CD14-positive monocyte (primary cell): ENCODE measurements at regions not wholly inside any gene's neighbourhood (a gene's known extent, or its start where the extent isn't known, plus 50 kb on each side); places are given as distances from the start of the nearest gene placed in this dataset.

ENCODE experiments used
- DNase-seq, 3 donors: peaks; one replicate each; pipeline ENCODE4 v3.0.0-alpha.2; 2011 to 2022
- H2AFZ ChIP-seq: 2 replicates; pipeline ENCODE4 v1.6.0; 2012; ENCODE audit warnings: mild to moderate bottlenecking, low read depth, low read length, inconsistent platforms; ENCODE audit not compliant: insufficient read depth, poor library complexity, severe bottlenecking
- H3K27ac ChIP-seq, 2 donors: 1 replicate in 1 of 2; 2 replicates in 1 of 2; pipeline ENCODE4 v1.5.1; 2012 to 2013; ENCODE audit warnings: low read length in 2 of 2, control low read depth in 1 of 2, inconsistent platforms in 1 of 2, low read depth in 1 of 2, mild to moderate bottlenecking in 1 of 2
- H3K27me3 ChIP-seq, 2 donors: one replicate each; pipeline versions ENCODE4 v1.6.0 to v1.6.1; 2011 to 2013; ENCODE audit warnings: low read length in 2 of 2; ENCODE audit not compliant: control insufficient read depth in 2 of 2, insufficient read depth in 2 of 2
- H3K36me3 ChIP-seq, 2 donors: replicated peaks in 1 of 2; 1 replicate in 1 of 2; 2 replicates in 1 of 2; pipeline versions ENCODE4 v1.5.1 to v1.6.1; 2012 to 2013; ENCODE audit warnings: low read length in 2 of 2, control low read depth in 1 of 2, inconsistent platforms in 1 of 2, mild to moderate bottlenecking in 1 of 2; ENCODE audit not compliant: insufficient read depth in 2 of 2, control insufficient read depth in 1 of 2
- H3K4me1 ChIP-seq, 2 donors: 1 replicate in 1 of 2; 2 replicates in 1 of 2; pipeline versions ENCODE4 v1.5.1 to v1.6.1; 2012 to 2013; ENCODE audit warnings: low read length in 2 of 2, control low read depth in 1 of 2, inconsistent platforms in 1 of 2, mild to moderate bottlenecking in 1 of 2, moderate library complexity in 1 of 2; ENCODE audit not compliant: insufficient read depth in 2 of 2, control insufficient read depth in 1 of 2
- H3K4me2 ChIP-seq: replicated peaks from 2 replicates; pipeline ENCODE3; 2012; ENCODE audit warnings: low read length, moderate library complexity, mild to moderate bottlenecking; ENCODE audit not compliant: poor library complexity, severe bottlenecking; ENCODE audit errors: extremely low read depth
- H3K4me3 ChIP-seq, 3 experiments: fragments of 200-600 bp in 1 of 3; sonication (generic) in 1 of 3; replicated peaks in 1 of 3; 1 replicate in 2 of 3; 2 replicates in 1 of 3; pipeline ENCODE4 v1.5.1; 2011 to 2013; ENCODE audit warnings: low read length in 3 of 3, mild to moderate bottlenecking in 3 of 3, control low read depth in 2 of 3, low read depth in 2 of 3, inconsistent platforms in 1 of 3, moderate library complexity in 1 of 3
- H3K79me2 ChIP-seq: 2 replicates; pipeline ENCODE4 v1.6.0; 2012; ENCODE audit warnings: mild to moderate bottlenecking, control low read depth, inconsistent platforms, low read length, moderate library complexity; ENCODE audit not compliant: insufficient read depth
- H3K9ac ChIP-seq: 2 replicates; pipeline ENCODE4 v1.6.0; 2017; ENCODE audit warnings: low read length, mild to moderate bottlenecking; ENCODE audit not compliant: insufficient read depth, poor library complexity, severe bottlenecking
- H3K9me3 ChIP-seq, 2 donors: replicated peaks in 1 of 2; 1 replicate in 1 of 2; 2 replicates in 1 of 2; pipeline versions ENCODE4 v1.5.1 to v1.6.1; 2012 to 2013; ENCODE audit warnings: low read length in 2 of 2, control low read depth in 1 of 2; ENCODE audit not compliant: control insufficient read depth in 1 of 2, insufficient read depth in 1 of 2
- H4K20me1 ChIP-seq: 2 replicates; pipeline ENCODE4 v1.6.0; 2012; ENCODE audit warnings: mild to moderate bottlenecking, low read length, control low read depth, moderate library complexity; ENCODE audit not compliant: insufficient read depth
- H3K27ac Mint-ChIP-seq, 7 donors: one replicate each; pipeline ENCODE4 v1.8.0; 2020; ENCODE audit warnings: mild to moderate bottlenecking in 7 of 7, mixed read lengths in 7 of 7, moderate library complexity in 6 of 7, inconsistent platforms in 2 of 7
- H3K27me3 Mint-ChIP-seq, 3 donors: one replicate each; pipeline ENCODE4 v1.8.0; 2021 to 2022; ENCODE audit warnings: low read depth in 3 of 3, mild to moderate bottlenecking in 3 of 3, mixed read lengths in 3 of 3, moderate library complexity in 3 of 3, inconsistent platforms in 1 of 3
- H3K36me3 Mint-ChIP-seq, 2 donors: one replicate each; pipeline ENCODE4 v1.8.0; 2020; ENCODE audit warnings: mixed read lengths in 2 of 2, inconsistent platforms in 1 of 2, mild to moderate bottlenecking in 1 of 2
- H3K4me1 Mint-ChIP-seq: one replicate; pipeline ENCODE4 v1.8.0; 2020; ENCODE audit warnings: mild to moderate bottlenecking, mixed read lengths
- H3K4me3 Mint-ChIP-seq, 2 donors: one replicate each; pipeline ENCODE4 v1.8.0; 2020; ENCODE audit warnings: mild to moderate bottlenecking in 2 of 2, mixed read lengths in 2 of 2, moderate library complexity in 1 of 2
- H3K9me3 Mint-ChIP-seq, 7 donors: one replicate each; pipeline ENCODE4 v1.8.0; 2020 to 2022; ENCODE audit warnings: mixed read lengths in 7 of 7, mild to moderate bottlenecking in 6 of 7, moderate library complexity in 6 of 7, inconsistent platforms in 2 of 7
- WGBS: methylation state at CpG from one replicate; pipeline ENCODE4 v1.1.5; 2013; ENCODE audit warnings: missing lambda C conversion rate; ENCODE audit not compliant: insufficient coverage; 5-methylcytosine and 5-hydroxymethylcytosine counted together
- intact Hi-C, 2 donors: fragments of 100-400 bp; cut with micrococcal nuclease; formaldehyde crosslinking; loops; one replicate each; pipeline versions ENCODE4 v1.15.0 to v1.15.1; 2023
- TF ChIP-seq, protein P1 (sequence below): fragments of 200-600 bp; IDR thresholded peaks from one replicate; pipeline ENCODE4 v1.8.0; 2022; ENCODE audit warnings: antibody characterized with exemption, mild to moderate bottlenecking

DNA sequence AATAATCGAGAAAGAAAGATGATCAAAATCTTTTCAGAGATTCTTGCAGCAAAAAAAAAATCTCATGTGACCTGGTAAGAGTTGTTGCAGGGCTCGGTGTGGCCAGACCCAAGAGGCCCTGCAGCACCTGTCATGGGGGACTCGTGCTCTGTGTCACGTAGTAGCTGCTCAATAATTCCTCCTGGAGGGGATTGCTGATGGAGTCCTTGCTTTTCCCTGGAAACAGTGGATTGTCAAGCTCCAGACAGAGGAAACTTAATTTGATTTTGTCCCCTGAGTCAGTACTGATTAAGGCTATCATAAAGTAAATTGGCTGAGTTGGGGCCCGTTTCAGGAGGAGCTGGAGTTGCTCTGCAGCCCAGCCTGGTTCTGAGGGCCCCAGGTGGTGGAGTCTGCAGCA, 125.2 kb downstream of the EDN3 start:
- Mint-ChIP-seq H3K4me1 (peaks cover 14% of the 10 kb centered on the region), H3K27ac (no peak overlapping the region), H3K27me3 (peaks cover 2 to 7% (median 7%) of the 10 kb centered on the region in 3 donors), H3K9me3 (peaks cover 0 to 6% (median 0%) of the 10 kb centered on the region in 7 donors), H3K36me3 (no peaks in the 10 kb centered on the region), H3K4me3 (no peak overlapping the region)
- Histone ChIP-seq H3K9me3 (no peaks in the 10 kb centered on the region), H3K9ac (no peak overlapping the region), H3K27ac (no peak overlapping the region), H2AFZ (no peak overlapping the region), H3K4me3 (no peak overlapping the region), H3K79me2 (no peaks in the 10 kb centered on the region), H3K36me3 (no peaks in the 10 kb centered on the region), H3K4me1 (peaks cover 7 to 11% of the 10 kb centered on the region in 2 donors), H3K4me2 (no peak overlapping the region), H4K20me1 (no peaks in the 10 kb centered on the region), H3K27me3 (no peaks in the 10 kb centered on the region)
- no peak for DNase-seq
- TF ChIP-seq, protein P1, sequence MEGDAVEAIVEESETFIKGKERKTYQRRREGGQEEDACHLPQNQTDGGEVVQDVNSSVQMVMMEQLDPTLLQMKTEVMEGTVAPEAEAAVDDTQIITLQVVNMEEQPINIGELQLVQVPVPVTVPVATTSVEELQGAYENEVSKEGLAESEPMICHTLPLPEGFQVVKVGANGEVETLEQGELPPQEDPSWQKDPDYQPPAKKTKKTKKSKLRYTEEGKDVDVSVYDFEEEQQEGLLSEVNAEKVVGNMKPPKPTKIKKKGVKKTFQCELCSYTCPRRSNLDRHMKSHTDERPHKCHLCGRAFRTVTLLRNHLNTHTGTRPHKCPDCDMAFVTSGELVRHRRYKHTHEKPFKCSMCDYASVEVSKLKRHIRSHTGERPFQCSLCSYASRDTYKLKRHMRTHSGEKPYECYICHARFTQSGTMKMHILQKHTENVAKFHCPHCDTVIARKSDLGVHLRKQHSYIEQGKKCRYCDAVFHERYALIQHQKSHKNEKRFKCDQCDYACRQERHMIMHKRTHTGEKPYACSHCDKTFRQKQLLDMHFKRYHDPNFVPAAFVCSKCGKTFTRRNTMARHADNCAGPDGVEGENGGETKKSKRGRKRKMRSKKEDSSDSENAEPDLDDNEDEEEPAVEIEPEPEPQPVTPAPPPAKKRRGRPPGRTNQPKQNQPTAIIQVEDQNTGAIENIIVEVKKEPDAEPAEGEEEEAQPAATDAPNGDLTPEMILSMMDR = no peak
- 89% methylated on average over 5 of the region's 5 CpGs for WGBS
- intact Hi-C loops = no loop called here

DNA sequence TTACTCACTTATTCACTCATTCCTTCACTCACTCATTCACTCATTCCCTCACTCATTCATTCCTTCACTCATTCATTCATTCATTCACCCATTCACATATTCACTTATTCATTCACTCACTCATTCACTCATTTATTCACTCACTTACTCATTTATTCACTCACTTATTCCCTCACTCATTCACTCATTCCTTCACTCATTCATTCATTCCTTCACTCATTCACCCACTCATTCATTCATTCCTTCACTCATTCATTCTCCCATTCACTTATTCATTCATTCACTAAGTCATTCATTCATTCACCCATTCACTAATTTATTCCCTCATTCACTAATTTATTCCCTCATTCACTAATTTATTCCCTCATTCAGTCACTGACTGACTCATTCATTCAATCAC, 127.6 kb downstream of the EDN3 start:
- H2AFZ ChIP-seq = no peak overlapping the region
- peaks cover 7 to 11% of the 10 kb centered on the region in 2 donors for H3K4me1 ChIP-seq
- Mint-ChIP-seq H3K9me3 (peaks cover 0 to 6% (median 0%) of the 10 kb centered on the region in 7 donors), H3K27me3 (peaks cover 2 to 5% (median 3%) of the 10 kb centered on the region in 3 donors), H3K4me1 (peaks cover 14% of the 10 kb centered on the region), H3K36me3 (no peaks in the 10 kb centered on the region), H3K27ac (no peak overlapping the region), H3K4me3 (no peak overlapping the region)
- TF ChIP-seq, protein P1 = no peak
- H3K79me2 ChIP-seq = no peaks in the 10 kb centered on the region
- intact Hi-C loops = no loop called here
- no peaks in the 10 kb centered on the region for H4K20me1 ChIP-seq
- no peaks in the 10 kb centered on the region for H3K36me3 ChIP-seq
- no peak overlapping the region for H3K27ac ChIP-seq
- H3K4me2 ChIP-seq = no peak overlapping the region
- H3K9me3 ChIP-seq = no peaks in the 10 kb centered on the region
- no peak for DNase-seq
- H3K27me3 ChIP-seq = no peaks in the 10 kb centered on the region
- H3K4me3 ChIP-seq = no peak overlapping the region
- H3K9ac ChIP-seq = no peak overlapping the region
